NOMO-1 treated with DMSO at 0.1 percent for 48 hours (cell line): ENCODE measurements at regions not wholly inside any gene's neighbourhood (a gene's known extent, or its start where the extent isn't known, plus 50 kb on each side); places are given as distances from the start of the nearest gene placed in this dataset.

Source experiments
- DNase-seq: peaks from one replicate; lab custom pipeline; 2025; ENCODE audit not compliant: unreplicated experiment; lab: John Stamatoyannopoulos, UW

- no peak for DNase-seq
Observed at GRCh38 chr5:8871446-8871845, 674.4 kb downstream of the SEMA5A start.

DNA sequence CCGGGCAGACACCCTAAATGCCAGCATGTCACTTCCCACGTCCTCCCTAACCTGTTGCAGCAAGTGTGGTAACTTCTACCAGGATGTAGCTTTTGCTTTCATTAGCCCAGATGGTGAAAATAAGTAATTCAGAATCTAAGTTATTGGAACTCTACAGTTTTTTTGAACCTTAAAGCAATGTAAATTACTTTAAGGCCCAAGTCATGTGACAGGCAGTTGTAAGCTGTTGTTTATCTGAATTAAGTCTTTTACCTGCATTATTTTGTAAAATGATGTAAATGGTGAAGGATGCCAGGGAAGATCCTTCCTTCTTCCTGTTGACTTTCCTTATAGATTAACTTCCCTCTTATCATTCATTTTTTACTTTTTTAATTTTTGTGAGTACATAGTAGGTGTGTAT, 670.2 kb downstream of the SEMA5A start:
- DNase-seq: no peak

GRCh38 chr5:8879248-8879647, 666.6 kb downstream of the SEMA5A start:
- DNase-seq: no peak

GRCh38 chr5:8884029-8884428, 661.8 kb downstream of the SEMA5A start:
- DNase-seq: no peak

DNA sequence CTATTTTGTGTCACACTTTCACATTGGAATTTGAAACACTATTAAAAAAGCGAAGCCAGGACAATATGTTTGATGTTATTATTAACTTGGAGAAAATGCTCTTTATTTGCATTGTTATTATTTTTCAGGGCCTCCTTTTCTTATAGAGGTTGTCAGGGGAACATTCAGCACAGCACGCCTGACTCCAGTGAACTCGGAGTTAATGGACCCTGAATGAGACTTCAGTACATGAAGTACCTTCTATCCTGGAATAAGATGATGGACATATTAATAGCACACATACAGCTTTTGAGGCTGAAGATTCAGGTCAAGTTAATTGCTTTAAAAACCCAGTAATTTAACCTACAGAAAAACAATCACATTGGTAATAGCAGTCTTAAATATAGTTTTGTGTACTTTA, 652.9 kb downstream of the SEMA5A start:
- no peak for DNase-seq

- DNase-seq: no peak
Observed at GRCh38 chr5:8894031-8894430, 651.8 kb downstream of the SEMA5A start.

DNA sequence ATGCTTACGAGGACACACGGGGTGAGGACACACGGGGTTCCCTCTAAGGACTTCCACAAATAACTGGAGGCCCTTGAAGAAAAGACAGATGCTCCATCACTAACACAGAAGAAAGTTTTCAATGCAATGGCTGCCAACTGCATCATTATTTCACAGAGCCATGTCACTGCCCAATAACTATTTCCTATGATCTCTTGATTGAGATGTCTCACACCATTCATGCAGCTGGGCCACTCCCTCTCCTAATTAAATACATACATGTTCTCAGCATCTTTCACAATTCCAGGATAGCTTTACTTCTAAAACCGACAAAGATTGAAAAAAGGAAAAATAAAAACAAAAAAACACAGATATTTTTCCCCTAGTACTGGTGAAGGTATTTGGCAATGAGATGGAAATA, 650.8 kb downstream of the SEMA5A start:
- DNase-seq: no peak

DNA sequence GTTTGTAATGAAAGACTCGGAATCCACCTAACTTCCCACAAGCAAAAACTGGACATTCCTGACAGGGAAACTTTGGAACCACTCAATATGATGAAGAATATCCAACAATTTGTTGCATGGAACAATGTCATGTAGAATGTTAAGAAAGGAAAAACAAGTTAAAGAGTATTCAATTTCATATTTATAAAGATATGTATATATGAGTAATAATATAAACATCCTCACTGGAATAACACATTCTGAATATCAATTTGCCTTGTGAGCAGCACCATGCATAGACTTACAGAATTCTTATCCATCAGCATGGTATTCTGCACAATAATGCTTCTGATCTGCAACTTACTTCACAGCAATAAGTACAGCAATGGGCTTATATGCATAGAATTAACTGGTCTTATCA, 650.3 kb downstream of the SEMA5A start:
- DNase-seq: no peak

DNA sequence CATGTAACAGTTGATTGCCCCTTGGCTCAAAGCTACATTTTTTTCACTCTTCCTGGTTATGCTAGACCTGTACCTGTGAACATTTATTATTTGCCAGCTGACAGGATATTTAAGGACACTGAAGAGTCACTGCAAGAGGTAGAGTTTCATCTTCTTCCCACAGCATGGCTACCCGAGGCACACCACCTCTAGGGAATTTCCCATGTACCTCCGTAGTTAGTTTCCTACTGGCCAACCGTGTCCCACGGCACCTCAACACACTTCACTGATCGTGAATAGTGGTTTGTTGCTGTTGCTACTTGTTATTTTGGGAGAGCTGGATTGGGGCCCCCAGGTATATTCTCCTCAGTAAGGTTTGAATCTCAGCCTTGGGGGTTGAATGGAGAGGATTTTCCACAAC, 648.6 kb downstream of the SEMA5A start:
- no peak for DNase-seq

- DNase-seq: no peak
Observed at GRCh38 chr5:8905021-8905420, 640.9 kb downstream of the SEMA5A start.

GRCh38 chr5:8906303-8906967, 639.4 kb downstream of the SEMA5A start:
- DNase-seq: no peak

- DNase-seq: no peak
Observed at GRCh38 chr5:8907168-8907868, 638.6 kb downstream of the SEMA5A start.

GRCh38 chr5:8908055-8908683, 637.7 kb downstream of the SEMA5A start:
- no peak for DNase-seq

DNA sequence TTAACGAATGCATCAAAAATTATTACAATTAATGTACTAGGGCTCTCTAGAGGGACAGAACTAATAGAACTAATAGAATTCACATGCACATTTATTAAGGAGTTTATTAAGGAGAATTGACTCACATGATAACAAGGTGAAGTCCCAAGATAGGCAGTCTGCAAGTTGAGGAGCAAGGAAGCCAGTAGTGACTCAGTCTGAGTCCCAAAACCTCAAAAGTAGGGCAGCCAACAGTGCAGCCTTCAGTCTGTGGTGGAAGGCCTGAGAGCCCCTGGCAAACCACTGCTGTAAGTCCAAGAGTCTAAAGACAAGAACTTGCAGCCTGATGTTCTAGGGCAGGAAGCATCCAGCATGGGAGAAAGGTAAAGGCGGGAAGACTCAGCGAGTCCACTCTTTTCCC, 633.8 kb downstream of the SEMA5A start:
- DNase-seq: no peak

DNA sequence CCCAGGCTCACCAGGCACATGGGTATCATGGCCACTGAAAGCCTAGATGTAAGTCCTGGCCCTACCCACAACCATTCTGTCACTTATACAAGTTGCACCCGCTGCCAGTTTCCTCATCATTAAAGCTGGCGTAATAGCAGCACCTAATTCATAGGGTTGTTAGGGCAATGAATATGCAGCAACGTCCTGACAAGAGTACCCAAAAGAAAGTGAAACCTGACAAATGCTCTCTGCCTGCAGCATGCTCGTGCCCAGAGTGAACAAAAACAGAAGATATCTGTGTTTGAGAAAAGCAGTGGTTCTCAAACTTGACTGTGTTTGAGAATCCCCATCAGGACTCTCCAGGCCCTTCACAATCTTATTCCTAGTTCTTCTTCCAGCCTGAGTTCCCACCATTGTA, 632.4 kb downstream of the SEMA5A start:
- DNase-seq: no peak

DNA sequence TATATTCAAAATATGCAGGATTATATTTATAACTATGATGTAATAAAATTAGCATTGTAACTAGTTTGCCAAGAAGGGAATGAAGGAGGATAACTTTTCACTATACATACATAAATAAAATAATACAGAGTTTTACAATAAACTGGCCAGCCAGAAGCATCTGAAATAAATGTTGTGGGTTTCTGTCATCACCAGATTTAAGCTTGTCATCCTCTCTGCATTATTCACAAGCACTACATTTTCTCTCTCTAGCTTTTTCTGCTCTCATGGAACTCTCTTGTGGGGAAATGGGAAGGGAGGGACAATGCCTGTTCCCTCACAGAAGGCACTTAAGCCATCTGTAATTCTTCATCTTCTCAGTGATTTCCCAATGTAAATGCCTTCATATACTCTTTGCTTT, 626.8 kb downstream of the SEMA5A start:
- DNase-seq: no peak

GRCh38 chr5:8923526-8923925, 622.3 kb downstream of the SEMA5A start:
- DNase-seq: no peak

GRCh38 chr5:8924054-8924793, 621.7 kb downstream of the SEMA5A start:
- no peak for DNase-seq

GRCh38 chr5:8930021-8930420, 615.9 kb downstream of the SEMA5A start:
- no peak for DNase-seq

DNA sequence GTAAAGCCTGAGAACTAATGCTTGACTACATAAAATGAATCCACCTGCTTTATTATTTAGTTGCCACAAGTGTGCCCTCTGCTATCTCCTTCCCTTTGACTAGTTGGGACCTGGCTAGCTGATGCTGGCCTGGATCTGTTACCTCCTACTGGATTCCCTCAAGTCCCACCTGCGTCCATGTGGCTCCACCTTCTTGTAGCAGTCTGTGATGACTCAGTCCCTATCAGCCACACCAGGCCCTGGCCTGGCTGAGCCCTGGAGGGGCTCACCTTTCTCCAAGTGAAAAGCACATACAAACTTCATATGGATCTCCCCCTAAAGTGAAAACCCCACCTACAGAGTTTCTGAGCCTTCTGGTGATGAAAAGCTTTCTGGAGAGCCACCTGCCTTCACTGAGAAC, 611.4 kb downstream of the SEMA5A start:
- DNase-seq: no peak

GRCh38 chr5:8940934-8941333, 604.9 kb downstream of the SEMA5A start:
- no peak for DNase-seq

DNA sequence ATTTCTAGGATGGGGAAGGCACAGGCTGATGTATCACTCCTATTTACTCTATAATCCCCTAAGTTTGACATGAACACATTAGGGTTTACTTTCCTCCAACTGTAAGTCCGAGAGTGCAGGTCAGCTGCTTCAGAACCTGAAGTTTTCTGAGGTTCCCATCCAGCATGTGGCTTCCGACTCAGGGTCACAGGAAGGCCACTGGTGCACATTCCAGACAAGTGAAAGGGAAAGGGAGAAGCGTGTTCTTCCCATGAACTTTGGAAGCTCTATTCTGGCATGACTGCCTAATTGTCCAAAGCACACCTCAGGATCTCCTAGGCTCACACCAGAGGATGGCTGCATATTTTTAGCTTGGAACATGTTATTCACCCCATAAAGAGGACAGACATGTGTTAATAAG, 602.6 kb downstream of the SEMA5A start:
- DNase-seq: no peak
